Stromal cell of bone marrow (primary cell): ENCODE measurements at regions not wholly inside any gene's neighbourhood (a gene's known extent, or its start where the extent isn't known, plus 50 kb on each side); places are given as distances from the start of the nearest gene placed in this dataset.

Experiments
- DNase-seq: peaks from one replicate; pipeline ENCODE4 v3.0.0-alpha.2; 2012; ENCODE audit warnings: low read depth

DNA sequence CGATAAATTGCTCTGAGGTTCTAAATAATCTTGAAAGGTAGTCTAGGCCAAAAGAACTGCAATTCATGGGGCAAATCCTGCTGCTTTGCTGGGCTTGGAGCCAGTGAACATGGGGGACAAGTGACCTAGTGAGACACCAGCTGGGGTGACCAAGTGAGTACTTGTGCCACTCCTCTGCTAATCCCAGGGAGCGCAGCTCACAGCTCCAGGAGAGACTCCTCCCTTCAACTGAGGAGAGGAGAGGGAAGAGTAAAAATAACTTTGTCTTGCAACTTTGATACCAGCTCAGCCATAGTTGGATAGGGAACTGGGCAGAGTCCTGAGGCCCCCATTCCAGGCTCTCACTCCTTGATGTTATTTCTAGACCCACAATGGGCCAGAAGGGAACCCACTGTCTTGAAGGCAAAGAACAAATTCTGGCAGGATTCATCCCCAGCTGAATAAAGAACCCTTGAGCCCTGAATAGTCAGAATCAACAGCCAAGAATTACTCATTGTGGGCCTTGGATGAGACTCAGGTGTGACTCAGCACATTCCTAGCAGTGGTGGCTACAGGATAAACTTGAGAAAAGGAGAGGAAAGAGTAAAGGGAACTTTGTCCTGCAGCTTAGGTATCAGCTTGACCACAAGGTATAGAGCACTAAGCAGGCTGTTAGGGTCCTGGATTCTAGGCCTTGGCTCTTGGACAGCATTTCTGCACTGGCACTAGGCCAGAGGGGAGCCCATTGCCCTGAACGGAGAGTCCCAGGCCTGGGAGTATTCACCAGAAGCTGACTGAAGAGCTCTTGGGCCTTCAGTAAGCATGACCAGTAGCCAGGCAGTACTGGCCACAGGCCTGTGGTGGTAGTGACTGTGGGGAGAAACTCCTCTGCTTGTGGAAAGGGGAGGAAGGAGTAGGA, 288.3 kb upstream of the CDH18 start:
- DNase-seq: peak; percentile 80

DNA sequence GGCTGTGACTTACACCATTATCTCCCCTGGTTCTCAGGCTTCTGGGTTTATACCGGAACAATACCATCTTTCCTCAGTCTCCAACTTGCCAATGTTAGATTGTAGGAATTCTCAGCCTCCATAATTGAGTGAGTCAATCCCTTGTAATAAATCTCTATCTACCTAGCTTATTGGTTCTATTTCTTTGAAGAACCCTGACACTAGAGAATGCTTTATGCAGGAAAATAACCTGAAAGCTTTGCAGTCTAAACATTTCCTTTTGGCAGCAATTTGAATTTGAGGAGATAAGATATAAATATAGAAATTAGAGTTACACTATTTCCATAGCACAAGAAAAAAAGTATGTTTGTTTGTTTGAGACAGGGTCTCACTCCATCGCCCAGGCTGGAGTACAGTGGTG, 278.1 kb upstream of the CDH18 start:
- DNase-seq: no peak

- no peak for DNase-seq
These were observed 274.9 kb upstream of the CDH18 start for GRCh38 chr5:20262896-20263295.

- no peak for DNase-seq
These were observed 266.7 kb upstream of the CDH18 start for GRCh38 chr5:20254748-20255147.

- peak; percentile 1 for DNase-seq
These were observed 260.1 kb upstream of the CDH18 start for GRCh38 chr5:20248118-20248517.

- DNase-seq: no peak
These were observed 257.5 kb upstream of the CDH18 start for GRCh38 chr5:20245432-20245974.

GRCh38 chr5:20241351-20241750, 253.4 kb upstream of the CDH18 start:
- DNase-seq: no peak

DNA sequence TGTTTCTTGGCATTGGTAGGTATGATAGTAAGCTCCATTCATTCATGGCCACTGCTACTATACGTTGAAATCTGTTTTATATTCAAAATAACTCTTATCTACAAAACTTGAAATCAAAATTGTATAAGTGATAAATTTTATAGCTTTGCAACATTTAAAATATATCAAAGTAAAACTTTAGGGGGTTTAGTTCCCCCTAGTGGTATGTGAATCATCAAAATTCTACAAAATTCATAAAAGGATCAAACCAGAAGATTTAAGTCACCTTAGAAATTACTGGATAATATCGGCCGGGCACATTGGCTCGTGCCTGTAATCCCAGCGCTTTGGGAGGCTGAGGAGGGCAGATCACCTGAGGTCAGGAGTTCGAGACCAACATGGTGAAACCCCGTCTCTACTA, 243.0 kb upstream of the CDH18 start:
- DNase-seq: no peak

- no peak for DNase-seq
These were observed 242.0 kb upstream of the CDH18 start for GRCh38 chr5:20230010-20230409.

DNA sequence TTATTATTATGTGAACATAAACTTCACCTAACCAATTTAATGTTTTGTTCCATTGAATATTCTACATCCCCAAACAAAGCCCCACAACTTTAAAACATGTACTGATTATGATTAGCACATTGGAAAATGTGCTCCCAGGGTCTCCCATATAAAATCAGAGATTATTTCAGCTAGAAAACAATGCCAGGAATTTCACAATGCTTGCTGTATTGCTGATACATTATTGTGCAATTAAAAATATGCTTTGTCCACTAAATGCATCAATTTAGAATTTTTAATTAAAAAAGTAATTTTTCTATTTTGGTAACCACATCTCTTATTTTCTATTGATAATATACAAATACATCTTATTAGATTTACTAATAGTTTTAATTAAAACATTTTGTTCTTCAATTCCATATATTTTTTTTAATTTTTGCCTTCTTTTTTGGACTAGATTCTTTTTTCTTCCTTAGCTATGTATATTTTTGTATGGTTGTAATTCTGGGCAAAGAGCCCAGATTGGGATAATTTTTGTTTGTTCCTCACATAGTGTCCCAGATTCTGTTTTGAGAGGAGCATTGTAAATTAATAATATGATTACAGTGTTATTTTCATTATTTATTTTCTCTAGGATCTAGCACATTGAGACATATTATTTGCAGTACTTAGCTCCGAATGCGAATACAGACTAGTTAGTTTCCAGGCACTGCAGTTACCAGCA, 241.5 kb upstream of the CDH18 start:
- DNase-seq: no peak

DNA sequence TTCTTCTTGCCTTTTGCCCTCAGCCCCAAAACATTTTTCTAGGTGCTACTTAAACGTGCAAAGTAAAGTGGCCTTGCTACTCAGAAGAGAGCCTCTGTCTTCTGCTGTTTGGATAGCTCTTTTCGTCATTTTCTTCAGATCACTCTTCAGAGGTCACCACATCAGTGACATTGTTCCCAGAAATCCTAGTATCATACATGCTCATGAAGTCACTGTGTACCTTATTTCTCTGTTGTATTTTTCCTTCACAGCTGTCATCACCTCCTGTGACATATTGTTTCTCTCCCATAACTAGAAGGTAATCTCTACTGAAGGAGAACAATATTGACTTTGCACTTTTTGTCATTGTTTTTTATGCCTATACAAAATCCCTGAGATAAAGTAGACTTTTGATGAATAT, 237.0 kb upstream of the CDH18 start:
- no peak for DNase-seq

DNA sequence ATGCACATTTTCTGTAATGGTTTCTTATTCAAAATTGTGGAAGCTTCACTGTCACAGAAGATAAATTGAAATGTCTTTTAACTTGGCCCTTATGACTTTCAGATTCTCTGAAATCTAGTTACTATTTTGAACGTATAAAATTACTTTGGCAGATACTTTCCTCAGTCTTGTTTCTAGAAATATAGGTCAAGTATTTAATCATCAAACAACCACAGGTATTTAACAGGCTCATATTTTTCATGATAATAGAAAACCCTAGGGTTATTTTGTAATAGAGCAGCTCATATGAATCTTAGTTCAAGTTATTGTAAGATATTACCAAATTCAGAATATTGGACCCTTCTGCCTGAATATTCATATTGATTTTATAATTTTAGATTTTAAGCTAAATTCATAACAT, 236.0 kb upstream of the CDH18 start:
- DNase-seq: no peak

DNA sequence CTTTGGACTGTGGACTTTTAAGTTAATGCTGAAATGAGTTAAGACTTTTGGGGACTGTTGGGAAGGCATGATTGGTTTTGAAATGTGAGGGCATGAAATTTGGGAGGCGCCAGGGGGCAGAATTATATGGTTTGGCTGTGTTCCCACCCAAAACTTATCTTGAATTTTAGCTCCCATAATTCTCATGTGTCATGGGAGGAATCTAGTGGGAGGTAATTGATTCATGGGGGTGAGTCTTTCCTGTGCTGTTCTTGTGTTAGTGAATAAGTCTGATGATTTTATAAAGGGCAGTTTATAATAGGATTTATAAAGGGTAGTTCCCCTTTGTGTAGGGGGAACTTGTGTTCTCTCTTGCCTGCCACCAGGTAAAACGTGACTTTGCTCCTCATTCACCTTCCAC, 235.5 kb upstream of the CDH18 start:
- DNase-seq: no peak

DNA sequence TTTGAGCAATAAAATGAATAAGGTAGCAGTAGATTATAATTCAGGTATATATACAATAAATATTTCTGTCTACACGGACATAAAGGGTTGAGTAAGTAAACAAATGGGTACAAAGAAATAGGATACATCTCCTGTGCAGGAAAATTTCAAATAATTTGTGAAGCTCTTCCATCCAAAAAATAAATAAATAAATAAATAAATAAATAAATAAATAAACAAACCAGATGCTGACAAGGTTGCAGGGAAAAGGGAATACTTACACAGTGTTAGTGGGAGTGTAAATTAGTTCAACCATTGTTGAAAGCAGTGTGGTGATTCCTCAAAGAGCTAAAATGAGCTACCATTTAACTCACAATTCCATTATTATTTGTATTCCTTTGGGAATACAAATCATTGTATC, 227.3 kb upstream of the CDH18 start:
- DNase-seq: no peak

- DNase-seq: no peak
These were observed 225.8 kb upstream of the CDH18 start for GRCh38 chr5:20213803-20214202.

DNA sequence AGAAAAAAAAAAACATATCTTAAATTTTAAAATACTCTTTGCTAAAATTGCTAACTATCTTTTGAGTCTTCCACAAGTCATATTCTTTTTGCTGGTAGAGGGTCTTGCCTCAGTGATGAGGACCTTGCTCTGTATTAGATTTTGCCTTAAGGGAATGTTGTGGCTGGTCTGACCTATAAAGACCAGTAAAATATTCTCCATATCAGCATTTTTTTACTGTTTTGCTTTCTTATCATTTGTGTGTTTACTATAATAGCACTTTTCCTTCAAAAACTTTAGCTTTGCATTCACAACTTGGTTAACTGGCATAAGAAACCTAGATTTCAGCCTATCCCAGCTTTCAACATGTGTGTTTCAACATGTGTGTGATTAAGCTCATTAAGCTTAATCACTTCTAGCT, 224.7 kb upstream of the CDH18 start:
- DNase-seq: no peak

DNA sequence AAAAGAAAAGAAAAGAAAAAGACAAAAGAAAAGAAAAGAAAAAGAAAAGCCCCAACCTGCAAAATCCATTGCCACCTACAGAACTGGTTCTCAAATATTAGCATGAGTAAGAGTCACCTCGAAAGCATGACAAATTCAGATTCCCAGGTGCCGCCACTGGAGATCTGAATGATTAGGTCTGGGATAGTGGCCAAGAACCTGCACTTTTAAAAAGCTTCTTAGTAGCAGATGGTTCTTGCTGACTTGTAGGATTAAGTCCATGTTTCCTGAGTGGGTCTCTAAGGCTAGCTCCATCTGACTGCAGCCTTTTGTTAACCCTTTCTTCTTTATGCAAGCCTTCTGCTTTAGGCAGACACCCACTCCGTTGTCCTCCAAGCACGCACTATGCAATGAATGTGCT, 178.5 kb upstream of the CDH18 start:
- DNase-seq: no peak

- DNase-seq: no peak
These were observed 170.0 kb upstream of the CDH18 start for GRCh38 chr5:20158006-20158405.

- no peak for DNase-seq
These were observed 169.1 kb upstream of the CDH18 start for GRCh38 chr5:20157089-20157488.

GRCh38 chr5:20145240-20145639, 157.2 kb upstream of the CDH18 start:
- no peak for DNase-seq

- DNase-seq: no peak
These were observed 141.5 kb upstream of the CDH18 start for GRCh38 chr5:20129501-20129900.

DNA sequence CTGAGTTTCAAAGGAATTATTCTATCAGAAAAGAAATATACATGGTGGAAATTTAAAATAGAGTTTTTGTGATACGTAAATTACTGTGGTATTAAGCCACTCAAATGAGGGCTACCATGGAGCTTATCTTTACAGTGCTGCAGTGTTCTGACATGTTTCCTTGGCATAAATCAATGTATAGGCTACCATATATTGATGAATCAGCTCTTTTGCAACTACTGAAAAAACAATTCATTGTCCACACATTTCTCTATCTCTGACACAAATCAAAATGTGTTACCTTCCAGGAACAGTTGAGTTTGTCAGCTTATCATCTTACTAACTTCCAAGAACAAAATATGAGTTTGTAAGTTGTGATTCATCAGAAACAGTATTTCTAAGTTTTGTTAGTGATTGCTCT, 140.3 kb upstream of the CDH18 start:
- DNase-seq: no peak

GRCh38 chr5:20114526-20114925, 126.5 kb upstream of the CDH18 start:
- DNase-seq: no peak
